A673 (cell line): ENCODE measurements at regions not wholly inside any gene's neighbourhood (a gene's known extent, or its start where the extent isn't known, plus 50 kb on each side); places are given as distances from the start of the nearest gene placed in this dataset.

Source experiments
- CTCF ChIP-seq: fragments of 300-800, 200-600 bp; sonication (generic); conservative IDR thresholded peaks from 2 replicates; pipeline ENCODE4 v1.5.1; 2017; ENCODE audit warnings: low read depth, mild to moderate bottlenecking, antibody characterized with exemption, low read length, moderate library complexity, mixed read lengths
- EZH2 ChIP-seq: fragments of 200-600 bp; sonication (generic); IDR thresholded peaks from 2 replicates; pipeline ENCODE4 v1.6.1; 2017; ENCODE audit warnings: borderline replicate concordance, low read depth, mild to moderate bottlenecking, mixed read lengths, antibody characterized with exemption, low read length; ENCODE audit not compliant: poor library complexity, severe bottlenecking

- no peak for TF ChIP-seq CTCF
- no peak for TF ChIP-seq EZH2
Measured at GRCh38 chr11:104451197-104451893, 287.4 kb upstream of the PDGFD start.
